Prostate gland (tissue), 2 donors: ENCODE measurements at regions not wholly inside any gene's neighbourhood (a gene's known extent, or its start where the extent isn't known, plus 50 kb on each side); places are given as distances from the start of the nearest gene placed in this dataset.
"Not testable (repeated sequence)": the region's sequence is repeated elsewhere in the genome, so short reads cannot be mapped to it uniquely, and the experiment has no call there.

ENCODE experiments used
- DNase-seq: peaks from one replicate; pipeline ENCODE4 v3.0.0-alpha.2; 2019; ENCODE audit warnings: low spot score
- H3K27ac ChIP-seq, 2 donors: fragments of 200-600 bp; sonication (generic); 2 replicates each; pipeline ENCODE4 v1.5.1; 2017 to 2019
- H3K27me3 ChIP-seq: fragments of 200-600 bp; sonication (generic); replicated peaks from 2 replicates; pipeline ENCODE4 v1.5.1; 2019; ENCODE audit not compliant: insufficient read depth
- H3K36me3 ChIP-seq, 2 donors: fragments of 200-600 bp; sonication (generic); 1 replicate in 1 of 2; 2 replicates in 1 of 2; pipeline versions ENCODE4 v1.5.1 to v1.8.1; 2017 to 2019
- H3K4me1 ChIP-seq: fragments of 200-600 bp; sonication (generic); replicated peaks from 2 replicates; pipeline ENCODE4 v1.5.1; 2019
- H3K4me3 ChIP-seq, 2 donors: fragments of 200-600 bp; sonication (generic); 2 replicates each; pipeline ENCODE4 v1.5.1; 2017 to 2019
- H3K9me3 ChIP-seq: fragments of 200-600 bp; sonication (generic); 2 replicates; pipeline ENCODE4 v1.5.1; 2017
- POLR2A ChIP-seq: fragments of 450-650 bp; IDR thresholded peaks from one replicate; pipeline ENCODE4 v1.6.1; 2016; ENCODE audit warnings: antibody characterized with exemption, mild to moderate bottlenecking
- POLR2AphosphoS5 ChIP-seq: sonication (generic); formaldehyde crosslinking; IDR thresholded peaks from one replicate; pipeline ENCODE4 v1.6.1; 2017; ENCODE audit warnings: antibody characterized with exemption
- WGBS: methylation state at CpG from one replicate; pipeline ENCODE4 v1.1.5; 2018; 5-methylcytosine and 5-hydroxymethylcytosine counted together
- intact Hi-C: fragments of 100-400 bp; cut with DNase I; formaldehyde crosslinking; loops from one replicate; pipeline ENCODE4 v1.14.2; 2022
- TF ChIP-seq, protein P1 (sequence below), 4 experiments: fragments of 200-600 bp in 2 of 4; fragments of 450-650 bp in 2 of 4; sonication (generic) in 2 of 4; IDR thresholded peaks; 1 replicate in 3 of 4; 2 replicates in 1 of 4; pipeline ENCODE4 v1.5.1; 2016 to 2019; ENCODE audit warnings: antibody characterized with exemption in 4 of 4, mild to moderate bottlenecking in 2 of 4, moderate library complexity in 2 of 4

DNA sequence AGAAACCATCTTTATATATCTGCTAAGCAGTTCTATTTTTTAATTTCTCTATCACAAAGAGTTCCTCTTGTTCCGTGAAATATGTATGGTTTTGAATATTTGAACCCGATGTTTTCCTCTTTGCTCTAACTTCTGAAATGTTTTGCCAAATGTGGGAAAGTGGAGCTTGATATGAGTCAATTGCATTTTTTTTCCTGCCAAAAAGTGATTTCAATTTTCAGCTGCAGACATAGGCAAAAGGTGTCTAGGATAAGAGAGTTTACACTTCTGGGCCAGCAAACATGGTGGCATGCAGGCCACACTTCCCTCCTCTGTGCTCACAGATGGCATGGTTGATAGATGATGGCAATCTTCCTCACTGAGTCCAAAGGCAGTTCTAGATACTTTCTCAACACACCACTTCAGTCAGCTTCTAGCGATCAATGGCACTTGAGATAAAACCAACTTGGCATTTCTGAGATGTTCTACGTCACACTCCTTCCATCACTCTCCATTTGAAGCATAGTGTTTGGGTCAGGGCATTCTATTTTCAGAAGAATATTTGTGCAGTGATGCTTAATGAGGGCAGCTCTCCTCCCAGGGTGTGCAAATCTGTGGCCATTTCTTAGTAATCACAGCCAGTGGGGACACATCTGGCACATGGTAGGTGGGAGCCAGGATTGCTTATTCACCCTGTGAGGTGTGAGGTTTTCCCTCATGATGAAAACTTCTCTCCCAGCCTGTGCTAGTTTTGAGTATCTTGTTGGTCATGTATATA lies 54.4 kb upstream of the SCAF4 start:
- intact Hi-C loops = loop anchor here (5.0 kb wide), 1 partner anchor 471 kb away; no protein-coding TSS in a partner anchor

DNA sequence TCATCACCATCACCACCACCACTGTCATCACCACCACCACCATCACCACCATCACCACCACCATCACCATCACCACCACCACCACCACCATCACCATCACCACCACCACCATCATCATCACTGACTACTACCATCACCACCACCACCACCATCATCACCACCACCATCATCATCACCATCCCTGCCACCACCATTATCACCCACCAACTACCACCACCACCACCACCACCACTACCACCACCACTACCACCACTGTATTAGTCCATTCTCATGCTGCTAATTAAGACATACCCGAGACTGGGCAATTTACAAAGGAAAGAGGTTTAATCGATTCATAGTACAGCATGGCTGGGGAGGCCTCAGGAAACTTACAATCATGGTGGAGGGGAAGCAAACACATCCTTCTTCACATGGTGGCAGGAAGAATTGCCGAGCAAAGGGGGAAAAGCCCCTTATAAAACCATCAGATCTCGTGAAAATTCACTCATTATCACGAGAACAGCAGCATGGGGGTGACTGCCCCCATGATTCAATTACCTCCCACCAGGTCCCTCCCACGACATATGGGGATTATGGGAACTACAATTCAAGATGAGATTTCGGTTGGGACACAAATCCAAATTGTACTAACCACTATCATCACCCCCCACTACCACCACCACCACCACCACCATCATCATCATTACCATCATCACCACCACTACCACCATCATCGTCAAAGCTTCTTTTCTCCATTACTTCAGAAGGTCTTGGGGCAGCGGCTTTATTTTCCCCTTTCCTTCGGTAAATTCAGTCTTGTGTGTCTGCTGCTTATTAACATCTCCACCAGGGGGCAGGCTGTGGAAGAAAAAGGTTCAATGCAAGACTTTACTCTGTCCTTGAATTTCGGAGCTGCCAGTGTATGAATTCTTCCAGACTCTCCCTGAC lies 53.6 kb upstream of the SCAF4 start:
- not testable (repeated sequence) for H3K9me3 ChIP-seq
- intact Hi-C loops = loop anchor here (5.0 kb wide), 1 partner anchor 472 kb away; no protein-coding TSS in a partner anchor

More for the DNA sequence above, 54.4 kb upstream of the SCAF4 start:
- Histone ChIP-seq H3K36me3 (no peaks in the 10 kb centered on the region), H3K4me1 (no peaks in the 10 kb centered on the region), H3K4me3 (no peak overlapping the region), H3K9me3 (no peaks in the 10 kb centered on the region), H3K27me3 (no peaks in the 10 kb centered on the region), H3K27ac (no peak overlapping the region)
- DNase-seq = no peak
- no peak for TF ChIP-seq POLR2AphosphoS5
- TF ChIP-seq POLR2A = no peak
- TF ChIP-seq, protein P1, sequence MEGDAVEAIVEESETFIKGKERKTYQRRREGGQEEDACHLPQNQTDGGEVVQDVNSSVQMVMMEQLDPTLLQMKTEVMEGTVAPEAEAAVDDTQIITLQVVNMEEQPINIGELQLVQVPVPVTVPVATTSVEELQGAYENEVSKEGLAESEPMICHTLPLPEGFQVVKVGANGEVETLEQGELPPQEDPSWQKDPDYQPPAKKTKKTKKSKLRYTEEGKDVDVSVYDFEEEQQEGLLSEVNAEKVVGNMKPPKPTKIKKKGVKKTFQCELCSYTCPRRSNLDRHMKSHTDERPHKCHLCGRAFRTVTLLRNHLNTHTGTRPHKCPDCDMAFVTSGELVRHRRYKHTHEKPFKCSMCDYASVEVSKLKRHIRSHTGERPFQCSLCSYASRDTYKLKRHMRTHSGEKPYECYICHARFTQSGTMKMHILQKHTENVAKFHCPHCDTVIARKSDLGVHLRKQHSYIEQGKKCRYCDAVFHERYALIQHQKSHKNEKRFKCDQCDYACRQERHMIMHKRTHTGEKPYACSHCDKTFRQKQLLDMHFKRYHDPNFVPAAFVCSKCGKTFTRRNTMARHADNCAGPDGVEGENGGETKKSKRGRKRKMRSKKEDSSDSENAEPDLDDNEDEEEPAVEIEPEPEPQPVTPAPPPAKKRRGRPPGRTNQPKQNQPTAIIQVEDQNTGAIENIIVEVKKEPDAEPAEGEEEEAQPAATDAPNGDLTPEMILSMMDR (IDR thresholded peaks at IDR 0.05) = no peak
- 62% methylated on average over 4 of the region's 4 CpGs for WGBS

DNA sequence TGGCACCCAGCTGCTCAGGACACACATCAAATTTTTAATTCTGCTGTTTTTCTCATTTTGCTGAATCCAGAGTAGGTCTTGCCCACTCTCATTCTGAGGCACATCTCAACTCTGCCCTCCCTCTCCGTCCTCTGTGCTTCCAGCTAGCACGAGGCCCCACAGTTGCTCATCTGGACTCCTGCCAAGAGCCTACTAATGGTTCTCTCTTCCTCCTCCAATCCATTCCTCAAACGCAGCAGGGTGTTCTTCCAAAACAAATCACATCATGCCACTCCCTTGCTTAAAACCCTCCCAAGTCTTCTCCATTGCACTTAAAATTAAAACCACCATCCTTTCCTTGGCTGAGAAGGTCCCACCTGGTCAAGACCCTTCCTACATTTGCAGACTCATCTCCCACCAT lies 49.8 kb upstream of the SCAF4 start:
- Histone ChIP-seq H3K36me3 (no peaks in the 10 kb centered on the region), H3K9me3 (no peaks in the 10 kb centered on the region), H3K4me3 (no peak overlapping the region), H3K27me3 (no peaks in the 10 kb centered on the region), H3K4me1 (no peaks in the 10 kb centered on the region), H3K27ac (no peak overlapping the region)
- peak; percentile 19 for DNase-seq
- WGBS = 2% methylated on average over 3 of the region's 3 CpGs
- intact Hi-C loops = no loop called here
- TF ChIP-seq POLR2AphosphoS5 = peak; percentile 61
- TF ChIP-seq, protein P1 (IDR thresholded peaks at IDR 0.05) = no peak

More for the DNA sequence above, 53.6 kb upstream of the SCAF4 start:
- TF ChIP-seq POLR2AphosphoS5 = peak; percentile 24
- TF ChIP-seq, protein P1 (IDR thresholded peaks at IDR 0.05) = peak; percentile 67 to 72 (median 68)
- not testable (repeated sequence) for H3K27me3 ChIP-seq, H3K4me3 ChIP-seq, H3K36me3 ChIP-seq, H3K4me1 ChIP-seq, H3K27ac ChIP-seq
- 50% methylated on average over 11 of the region's 11 CpGs for WGBS
- DNase-seq = peak; percentile 63
